PC-9 (cell line): ENCODE measurements at regions not wholly inside any gene's neighbourhood (a gene's known extent, or its start where the extent isn't known, plus 50 kb on each side); places are given as distances from the start of the nearest gene placed in this dataset.

ENCODE experiments used
- CTCF ChIP-seq: fragments of 200-600 bp; sonication (generic); conservative IDR thresholded peaks from 2 replicates; pipeline ENCODE4 v1.6.1; 2017; ENCODE audit warnings: mixed run types, antibody characterized with exemption, mild to moderate bottlenecking, moderate library complexity
- EZH2 ChIP-seq: fragments of 200-600 bp; sonication (generic); IDR thresholded peaks from 2 replicates; pipeline ENCODE4 v1.8.0; 2017; ENCODE audit warnings: antibody characterized with exemption, low read depth

GRCh38 chr10:130481076-130481930 is 345.1 kb downstream of the GLRX3 start:
- TF ChIP-seq EZH2 (no peak), CTCF (no peak)
